GM18520 (cell line): ENCODE measurements at regions not wholly inside any gene's neighbourhood (a gene's known extent, or its start where the extent isn't known, plus 50 kb on each side); places are given as distances from the start of the nearest gene placed in this dataset.
"Not testable (repeated sequence)": the region's sequence is repeated elsewhere in the genome, so short reads cannot be mapped to it uniquely, and the experiment has no call there.

Experiments used
- ATAC-seq: cut with Tn5 transposase; IDR thresholded peaks from one replicate; pipeline ENCODE4 v1.9.1; 2021; ENCODE audit not compliant: unreplicated experiment

DNA sequence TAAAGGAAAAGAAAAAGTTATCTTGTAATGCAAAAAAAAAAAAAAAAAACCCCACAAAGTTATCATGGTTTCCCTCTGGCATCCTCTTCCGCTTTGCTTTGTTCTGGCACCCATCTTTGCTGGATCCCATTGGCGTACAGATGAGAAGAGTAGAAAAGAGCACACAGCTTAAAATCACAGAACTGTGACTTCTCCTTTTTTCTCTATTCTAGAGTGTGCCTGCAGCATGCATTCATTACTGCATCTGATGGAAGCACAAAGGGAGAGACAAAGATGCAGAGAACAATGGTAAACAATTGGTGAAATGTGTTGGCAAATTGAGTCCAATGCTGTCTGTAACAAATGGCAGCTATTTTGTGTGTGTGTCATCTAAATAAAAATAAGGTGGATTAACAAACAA lies 440.8 kb upstream of the PIK3R1 start:
- ATAC-seq: no peak

DNA sequence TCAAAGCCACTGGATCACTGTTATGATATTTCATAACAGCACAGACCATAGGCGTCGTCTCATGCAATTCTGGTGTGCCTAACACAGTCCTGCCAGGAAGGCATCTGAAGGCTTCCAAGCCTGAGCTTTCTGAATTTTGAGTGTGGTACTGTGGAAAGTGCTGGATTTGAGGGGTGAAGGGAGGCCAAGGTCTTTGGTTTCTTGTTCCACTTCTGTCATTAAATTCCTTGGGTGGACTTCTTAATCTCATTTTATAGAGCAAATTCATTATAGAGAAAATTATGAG lies 441.3 kb upstream of the PIK3R1 start:
- ATAC-seq: no peak

DNA sequence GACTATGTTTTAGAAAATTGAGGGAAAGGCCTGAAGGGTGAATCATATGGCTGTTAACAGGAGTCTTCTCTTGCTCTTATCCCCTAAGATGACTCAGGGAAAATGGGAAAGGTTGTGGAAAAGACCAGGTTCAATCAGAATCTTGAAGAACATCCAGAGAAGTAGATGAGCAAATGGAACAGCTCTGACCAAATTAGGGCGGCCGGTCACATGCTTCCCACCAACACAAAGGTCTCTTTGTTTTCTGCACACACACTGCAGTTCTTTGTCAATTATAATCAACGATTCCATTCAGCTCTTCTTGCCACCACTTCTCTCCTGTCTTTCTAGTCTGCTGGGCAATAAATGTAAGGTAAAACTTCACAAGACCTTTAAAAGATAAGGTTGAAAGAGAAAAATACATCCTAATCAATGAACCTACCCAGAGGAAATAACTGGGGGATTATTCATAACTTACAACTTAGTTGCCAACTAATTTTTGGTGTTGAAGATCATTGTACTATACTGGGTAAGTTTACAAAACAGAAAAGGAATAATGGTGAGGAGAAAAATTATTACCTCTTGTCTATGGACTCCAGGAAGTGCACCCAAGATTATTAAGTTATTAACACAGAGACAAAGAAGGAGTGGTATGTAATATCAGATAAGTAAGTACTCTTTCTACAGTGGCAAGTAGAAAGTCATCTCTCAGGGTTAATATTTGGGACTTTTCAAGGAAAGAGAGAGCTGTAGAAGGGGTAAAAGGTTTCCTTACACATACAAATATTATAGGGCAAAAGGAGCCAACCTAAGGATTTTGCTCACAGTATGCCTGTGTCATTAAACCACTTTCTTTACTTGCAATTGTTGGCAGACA lies 441.9 kb upstream of the PIK3R1 start:
- no peak for ATAC-seq

DNA sequence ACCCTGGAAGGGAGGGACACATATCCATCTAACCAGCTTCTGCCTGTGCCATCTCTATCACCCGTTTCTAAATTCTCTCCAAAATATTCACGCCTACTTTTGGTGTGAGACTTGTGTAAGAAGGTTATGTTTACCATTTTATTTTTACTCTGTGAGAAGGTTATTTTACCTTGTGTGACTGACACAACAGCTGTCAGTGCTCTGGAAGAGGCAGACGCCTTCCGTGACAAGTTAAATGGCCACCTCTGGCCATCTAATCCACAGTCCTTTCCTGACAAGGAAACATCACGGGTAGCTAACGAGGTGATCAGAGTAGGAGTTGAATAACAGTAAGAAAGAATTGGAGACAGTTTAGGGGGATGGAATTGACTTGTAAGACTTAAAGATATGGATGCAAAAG lies 443.8 kb upstream of the PIK3R1 start:
- ATAC-seq: no peak

DNA sequence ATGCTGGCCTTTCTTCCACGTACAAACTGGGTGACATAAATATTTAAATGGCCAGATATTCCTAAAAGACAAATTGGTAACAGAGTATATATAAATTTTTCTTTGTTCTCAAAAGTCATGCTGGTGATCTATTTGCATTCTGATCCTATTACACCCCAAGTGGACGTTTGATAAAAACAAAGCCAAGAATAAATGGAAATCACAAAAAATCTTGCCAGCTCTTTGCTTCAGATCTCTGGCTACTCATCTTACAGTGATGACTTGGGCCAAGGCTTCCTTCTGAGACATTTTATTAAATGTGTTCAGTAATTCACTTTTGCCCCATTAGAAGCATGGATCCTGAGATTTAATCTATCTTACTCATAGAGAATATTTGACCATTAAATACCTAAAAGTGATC lies 444.3 kb upstream of the PIK3R1 start:
- no peak for ATAC-seq

DNA sequence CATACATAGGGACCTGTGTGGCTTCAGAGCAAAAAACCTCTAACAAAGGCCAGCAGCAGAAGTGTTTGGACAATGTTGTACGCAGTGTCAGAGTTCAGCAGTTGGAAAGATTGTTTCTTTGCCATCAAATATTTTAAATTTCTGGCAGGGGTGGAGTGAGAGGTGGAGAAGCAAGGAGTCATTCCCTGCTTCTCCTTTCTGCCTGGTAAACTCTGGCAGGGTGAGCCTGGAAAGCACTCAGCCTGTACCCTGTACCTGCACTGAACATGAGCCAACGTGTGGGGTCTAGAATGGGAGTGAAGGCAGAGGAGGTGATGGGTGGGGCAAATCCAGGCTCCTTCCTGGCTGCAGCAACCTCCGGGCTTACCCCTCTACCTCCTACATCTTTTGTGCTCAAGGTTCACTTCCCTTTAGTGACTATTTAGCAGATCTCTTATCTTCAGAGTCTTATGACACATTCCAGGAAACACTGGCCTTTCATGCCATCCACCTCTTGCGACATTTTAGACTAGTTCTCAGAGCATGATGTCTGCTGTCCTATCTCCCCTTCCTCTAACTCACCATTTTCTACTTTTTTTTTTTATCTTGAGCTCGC lies 445.0 kb upstream of the PIK3R1 start:
- no peak for ATAC-seq

DNA sequence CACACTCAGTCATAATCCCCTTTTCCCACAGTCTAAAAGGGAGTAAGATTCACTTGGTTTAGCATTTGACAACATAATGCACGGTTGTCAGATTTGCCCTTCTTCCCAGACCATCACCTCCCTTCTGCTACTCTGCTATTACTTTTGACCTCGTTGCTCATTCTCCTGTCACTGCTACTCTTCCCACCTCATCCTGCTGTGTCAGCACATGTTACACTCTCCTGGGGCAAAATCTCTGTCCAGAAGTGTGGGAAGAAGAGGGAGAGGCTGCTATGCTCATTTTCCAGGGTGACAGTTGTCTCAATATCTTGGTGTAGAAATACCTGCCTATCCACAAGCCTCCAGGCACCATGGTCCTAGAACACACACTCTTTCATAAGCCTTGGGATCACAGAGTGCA lies 449.9 kb upstream of the PIK3R1 start:
- ATAC-seq: no peak

DNA sequence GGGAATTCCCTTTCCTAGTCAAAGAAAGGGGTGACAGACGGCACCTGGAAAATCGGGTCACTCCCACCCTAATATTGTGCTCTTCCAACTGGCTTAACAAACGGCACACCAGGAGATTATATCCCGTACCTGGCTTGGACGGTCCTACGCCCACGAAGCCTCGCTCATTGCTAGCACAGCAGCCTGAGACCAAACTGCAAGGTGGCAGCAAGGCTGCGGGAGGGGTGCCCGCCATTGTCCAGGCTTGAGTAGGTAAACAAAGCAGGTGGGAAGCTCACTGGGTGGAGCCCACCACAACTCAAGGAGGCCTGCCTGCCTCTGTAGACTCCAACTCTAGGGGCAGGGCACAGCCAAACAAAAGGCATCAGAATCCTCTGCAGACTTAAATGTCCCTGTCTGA lies 457.8 kb upstream of the PIK3R1 start:
- ATAC-seq: not testable (repeated sequence)

DNA sequence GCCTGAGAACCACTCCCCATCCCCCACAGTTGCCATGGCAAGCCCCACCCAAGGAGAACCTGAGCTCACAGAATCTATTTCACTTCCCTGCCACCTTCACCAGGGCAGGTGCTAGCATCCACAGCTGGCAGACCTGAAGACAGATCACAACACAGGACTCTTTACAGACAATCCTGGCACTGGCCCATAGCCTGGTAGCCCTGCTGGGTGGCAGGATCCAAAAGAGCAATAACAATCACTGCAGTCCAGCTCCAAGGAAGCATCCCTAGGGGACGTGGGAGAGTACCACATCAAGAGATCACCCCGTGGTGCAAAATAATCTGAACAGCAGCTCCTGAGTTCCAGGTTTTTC lies 463.2 kb upstream of the PIK3R1 start:
- ATAC-seq: no peak

DNA sequence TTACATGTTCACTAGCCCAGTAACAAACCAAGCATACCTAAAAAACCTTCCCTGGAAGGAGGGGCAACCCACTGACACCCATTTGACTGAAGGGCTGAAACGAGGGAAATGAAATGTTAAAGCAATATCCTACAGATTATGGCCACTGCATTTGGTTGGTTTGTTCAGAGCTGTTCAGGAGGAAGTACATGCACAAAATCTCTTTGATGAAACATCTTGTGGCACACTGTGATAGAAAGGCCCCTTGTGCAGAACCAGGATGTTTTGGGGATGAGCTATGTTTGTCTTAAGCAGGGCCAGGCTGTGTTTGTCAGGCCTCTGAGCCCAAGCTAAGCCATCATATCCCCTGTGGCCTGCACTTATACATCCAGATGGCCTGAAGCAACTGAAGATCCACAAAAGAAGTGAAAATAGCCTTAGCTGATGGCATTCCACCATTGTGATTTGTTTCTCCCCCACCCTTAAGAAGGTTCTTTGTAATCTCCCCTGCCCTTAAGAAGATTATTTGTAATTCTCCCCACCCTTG lies 467.3 kb upstream of the PIK3R1 start:
- ATAC-seq: no peak

DNA sequence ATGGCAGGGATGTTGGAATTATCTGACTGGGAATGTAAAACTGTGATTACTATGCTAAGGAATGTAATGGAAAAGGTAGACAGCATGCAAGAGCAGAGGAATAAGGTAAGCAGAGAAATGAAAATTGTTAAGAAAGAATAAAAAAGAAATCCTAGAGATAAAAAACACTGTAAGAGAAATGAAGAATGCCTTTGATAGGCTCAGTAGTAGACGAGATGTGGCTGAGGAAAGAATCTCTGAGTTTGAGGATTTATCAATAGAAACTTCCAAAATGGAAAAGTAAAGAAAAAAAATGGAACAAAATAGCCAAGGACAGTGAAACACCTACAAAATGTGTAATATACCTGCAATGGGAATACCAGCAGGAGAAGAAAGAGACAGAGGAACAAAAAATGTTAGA lies 468.5 kb upstream of the PIK3R1 start:
- no peak for ATAC-seq

DNA sequence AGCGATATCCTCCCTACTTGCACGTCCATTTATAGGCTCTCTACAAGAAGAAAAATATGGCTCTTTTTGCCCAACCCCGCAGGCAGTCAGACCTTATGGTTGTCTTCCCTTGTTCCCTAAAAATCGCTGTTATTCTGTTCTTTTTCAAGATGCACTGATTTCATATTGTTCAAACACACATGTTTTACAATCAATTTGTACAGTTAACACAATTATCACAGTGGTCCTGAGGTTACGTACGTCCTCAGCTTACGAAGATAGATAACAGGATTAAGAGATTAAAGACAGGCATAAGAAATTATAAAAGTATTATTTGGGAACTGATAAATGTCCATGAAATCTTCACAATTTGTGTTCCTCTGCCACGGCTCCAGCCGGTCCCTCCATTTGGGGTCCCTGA lies 468.9 kb upstream of the PIK3R1 start:
- ATAC-seq: not testable (repeated sequence)

DNA sequence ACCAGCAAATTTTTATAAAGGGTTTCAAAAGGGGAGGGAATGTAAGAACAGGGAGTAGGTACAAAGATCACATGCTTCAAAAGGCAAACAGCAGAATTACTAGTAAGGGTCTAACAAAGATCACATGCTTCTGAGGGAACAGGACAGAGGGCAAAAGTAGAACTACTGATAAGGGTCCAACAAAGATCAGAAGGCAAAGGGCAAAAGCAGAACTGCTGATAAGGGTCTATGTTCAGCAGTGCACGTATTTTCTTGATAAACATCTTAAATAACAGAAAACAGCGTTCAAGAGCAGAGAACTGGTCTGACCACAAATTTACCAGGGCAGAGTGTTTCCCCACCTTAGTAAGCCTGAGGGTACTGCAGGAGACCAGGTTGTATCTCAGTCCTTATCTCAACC lies 469.5 kb upstream of the PIK3R1 start:
- ATAC-seq: no peak

DNA sequence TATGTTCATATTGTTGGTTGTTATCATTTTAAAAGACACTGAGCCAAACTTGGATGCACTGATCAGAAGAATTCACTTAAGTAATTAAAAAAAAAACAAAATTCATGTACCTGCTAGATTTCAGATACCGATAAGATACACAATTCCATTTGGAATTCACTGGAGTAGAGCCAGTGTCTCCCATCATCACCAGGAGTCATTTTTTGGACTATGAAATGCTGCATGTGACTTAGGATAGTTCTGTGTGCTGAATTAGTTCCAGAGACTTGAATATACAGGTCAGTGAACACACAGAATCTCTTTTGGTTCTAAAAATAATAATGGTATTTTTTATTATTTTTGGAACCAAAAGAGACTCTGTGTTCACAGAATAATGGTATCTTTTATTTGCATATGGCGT lies 482.6 kb upstream of the PIK3R1 start:
- ATAC-seq: no peak

DNA sequence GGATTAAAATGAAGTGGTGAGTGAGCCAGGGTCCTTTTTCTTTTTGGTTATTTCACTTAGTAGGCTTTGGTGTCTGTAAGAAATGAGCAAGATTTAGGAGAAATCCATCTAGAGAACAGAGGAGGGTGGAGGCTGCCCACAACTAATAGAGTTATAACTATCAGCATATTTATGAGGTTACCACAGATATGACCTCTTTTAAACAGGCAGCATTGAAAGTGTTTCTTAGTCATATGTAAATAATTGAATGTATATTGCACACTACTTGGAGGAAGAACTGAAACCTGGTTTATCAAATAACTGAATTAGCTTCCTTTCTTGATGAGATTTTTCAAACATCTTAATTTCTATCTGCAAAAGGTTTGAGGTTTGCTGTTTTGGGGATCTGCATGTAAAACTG lies 483.1 kb upstream of the PIK3R1 start:
- no peak for ATAC-seq

DNA sequence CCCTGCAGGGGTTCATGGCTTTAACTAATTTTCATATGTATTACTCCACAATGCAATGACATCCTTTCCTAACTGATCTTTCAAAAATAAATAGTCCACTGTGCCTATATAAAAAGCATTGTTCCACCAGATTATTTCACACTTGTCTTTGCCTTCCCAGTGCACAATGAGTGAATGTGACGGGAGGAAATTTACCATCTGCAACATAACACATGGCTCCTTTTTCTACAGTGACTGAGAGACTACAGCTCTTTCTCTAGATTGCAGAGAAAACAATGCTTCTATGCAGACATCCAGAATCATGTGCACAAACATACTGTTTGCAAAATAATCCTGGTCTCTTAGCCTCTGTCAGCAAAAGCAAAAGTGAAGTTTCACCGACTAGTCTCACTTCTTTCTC lies 483.7 kb upstream of the PIK3R1 start:
- no peak for ATAC-seq

DNA sequence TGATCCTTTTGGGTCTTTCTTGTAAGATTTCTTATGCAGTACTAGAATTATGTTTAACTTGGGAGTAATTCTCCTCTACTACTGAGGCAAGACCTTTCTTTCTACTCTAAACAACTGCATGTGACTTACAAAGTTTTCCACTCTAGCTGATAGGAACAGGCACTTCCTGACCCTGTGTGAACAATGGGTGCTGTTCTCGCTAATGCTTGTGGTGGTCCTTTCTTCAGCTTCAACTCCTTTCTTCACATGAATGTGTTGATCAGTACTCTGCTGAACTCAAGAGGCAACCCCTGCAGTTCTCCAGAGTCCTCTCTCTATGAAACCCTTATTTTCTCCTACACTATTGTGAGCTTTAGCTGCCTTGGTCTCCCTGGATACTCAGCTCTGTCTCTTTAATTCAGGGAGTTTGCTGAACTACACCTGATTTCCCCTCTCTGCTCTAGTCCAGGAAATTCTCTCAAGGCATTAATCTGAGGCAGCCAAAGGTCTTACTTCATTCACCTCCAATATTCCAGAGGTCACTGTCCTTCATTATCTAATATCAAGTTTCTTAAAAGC lies 484.6 kb upstream of the PIK3R1 start:
- ATAC-seq: no peak

DNA sequence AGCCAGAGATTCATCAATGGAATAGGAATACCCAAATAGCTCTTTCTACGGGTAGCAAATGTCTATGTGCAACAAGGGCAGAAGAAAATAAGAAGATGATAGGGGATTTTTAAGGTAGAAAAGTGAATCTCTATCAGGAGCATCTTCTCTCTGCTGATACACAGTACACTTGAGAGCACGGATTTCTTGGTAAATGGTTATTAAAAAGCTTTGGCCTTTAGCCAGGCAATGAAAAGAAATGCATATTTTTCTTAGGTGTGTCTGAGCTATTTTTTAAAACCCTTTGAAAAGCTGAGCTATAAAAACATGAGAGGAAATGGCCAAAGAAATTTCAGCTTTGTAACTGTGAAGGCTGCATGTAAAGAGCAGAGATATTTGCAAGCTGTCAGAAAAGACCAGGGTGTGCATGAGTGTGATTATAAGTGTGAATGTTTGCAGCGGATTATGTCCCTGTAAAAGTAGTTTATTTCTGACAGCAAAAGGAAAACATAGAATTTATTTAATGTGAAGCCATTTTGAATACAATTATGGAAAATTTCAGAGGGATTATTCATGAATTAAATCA lies 487.1 kb upstream of the PIK3R1 start:
- ATAC-seq: no peak

DNA sequence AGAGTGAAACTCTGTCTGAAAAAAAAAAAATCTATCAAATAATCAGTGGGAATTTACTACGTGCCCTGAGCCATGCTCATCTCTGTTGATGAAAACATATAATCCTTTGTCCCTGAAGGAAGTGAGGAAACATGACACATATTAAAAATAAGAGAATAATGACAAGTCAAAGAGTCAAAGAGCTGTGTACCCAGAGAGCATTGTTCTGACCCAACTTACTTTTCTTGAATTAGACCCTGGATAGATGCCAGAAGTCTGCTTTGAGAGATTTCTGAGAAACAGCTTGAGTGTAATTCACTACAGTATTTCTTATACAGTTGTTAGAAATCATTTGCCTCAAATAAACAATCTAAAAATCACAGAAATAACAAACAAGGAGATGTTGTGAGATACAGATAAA lies 490.0 kb upstream of the PIK3R1 start:
- no peak for ATAC-seq

DNA sequence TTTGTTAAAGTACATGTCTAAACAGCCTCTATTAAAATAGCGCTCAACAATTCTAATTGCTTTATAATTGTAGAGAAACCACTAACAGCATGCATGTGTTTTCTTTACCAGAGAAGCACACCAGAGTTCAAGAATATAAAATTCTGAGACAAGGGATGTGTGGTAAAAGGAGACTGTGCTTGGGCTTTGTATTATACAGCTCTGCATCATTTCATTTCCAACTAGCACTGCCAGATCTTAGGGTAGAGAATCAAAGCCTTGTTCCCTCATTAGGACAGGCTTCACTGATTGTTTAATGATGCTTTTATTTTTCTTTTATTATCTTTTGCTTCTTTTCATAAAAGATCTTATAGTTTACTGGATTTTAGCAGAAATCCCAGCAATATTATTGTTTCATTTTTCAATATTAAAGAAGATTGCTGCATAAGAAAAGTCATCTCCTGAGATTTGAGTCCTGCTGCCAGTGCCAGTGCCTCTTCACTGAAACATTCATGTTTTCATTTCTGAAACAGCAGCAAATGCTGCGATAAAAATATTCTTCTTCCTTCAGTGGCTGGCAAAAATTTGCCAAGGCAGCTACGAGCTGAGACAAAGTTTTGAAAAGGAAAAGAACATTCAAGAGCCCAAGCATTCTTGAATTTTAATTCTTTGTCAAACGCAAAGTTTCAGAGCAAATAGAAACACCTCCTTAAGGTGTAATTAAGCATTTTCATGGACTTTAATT lies 491.0 kb upstream of the PIK3R1 start:
- no peak for ATAC-seq

DNA sequence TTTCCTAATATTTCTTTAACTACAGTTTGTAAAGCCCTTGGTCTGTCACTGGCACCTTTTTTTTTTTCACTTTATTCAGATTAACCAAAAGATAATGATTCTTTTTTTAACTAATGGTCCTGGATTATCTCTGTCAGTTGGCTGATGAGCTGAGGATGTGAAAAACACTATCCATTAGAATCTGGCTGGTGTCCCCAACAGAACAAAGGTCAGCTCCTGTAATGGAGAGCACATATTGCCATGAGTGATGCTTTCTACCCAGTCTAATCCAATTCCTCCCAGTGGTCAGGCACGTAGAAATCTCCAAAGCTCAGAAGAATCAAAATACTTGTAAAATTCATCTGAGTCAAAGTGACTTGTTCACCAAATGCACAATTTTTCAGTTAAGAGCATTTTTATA lies 491.7 kb upstream of the PIK3R1 start:
- no peak for ATAC-seq

DNA sequence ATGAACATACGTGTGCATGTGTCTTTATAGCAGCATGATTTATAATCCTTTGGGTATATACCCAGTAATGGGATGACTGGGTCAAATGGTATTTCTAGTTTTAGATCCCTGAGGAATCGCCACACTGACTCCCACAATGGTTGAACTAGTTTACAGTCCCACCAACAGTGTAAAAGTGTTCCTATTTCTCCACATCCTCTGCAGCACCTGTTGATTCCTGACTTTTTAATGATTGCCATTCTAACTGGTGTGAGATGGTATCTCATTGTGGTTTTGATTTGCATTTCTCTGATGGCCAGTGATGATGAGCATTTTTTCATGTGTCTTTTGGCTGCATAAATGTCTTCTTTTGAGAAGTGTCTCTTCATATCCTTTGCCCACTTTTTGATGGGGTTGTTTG lies 493.0 kb upstream of the PIK3R1 start:
- ATAC-seq: not testable (repeated sequence)
